ENCODE measurements at regions not wholly inside any gene's neighbourhood (a gene's known extent, or its start where the extent isn't known, plus 50 kb on each side); places are given as distances from the start of the nearest gene placed in this dataset.
A peak's percentile ranks its signal among the peaks of the same experiment; 100 is the strongest.

- TF ChIP-seq, protein P1, sequence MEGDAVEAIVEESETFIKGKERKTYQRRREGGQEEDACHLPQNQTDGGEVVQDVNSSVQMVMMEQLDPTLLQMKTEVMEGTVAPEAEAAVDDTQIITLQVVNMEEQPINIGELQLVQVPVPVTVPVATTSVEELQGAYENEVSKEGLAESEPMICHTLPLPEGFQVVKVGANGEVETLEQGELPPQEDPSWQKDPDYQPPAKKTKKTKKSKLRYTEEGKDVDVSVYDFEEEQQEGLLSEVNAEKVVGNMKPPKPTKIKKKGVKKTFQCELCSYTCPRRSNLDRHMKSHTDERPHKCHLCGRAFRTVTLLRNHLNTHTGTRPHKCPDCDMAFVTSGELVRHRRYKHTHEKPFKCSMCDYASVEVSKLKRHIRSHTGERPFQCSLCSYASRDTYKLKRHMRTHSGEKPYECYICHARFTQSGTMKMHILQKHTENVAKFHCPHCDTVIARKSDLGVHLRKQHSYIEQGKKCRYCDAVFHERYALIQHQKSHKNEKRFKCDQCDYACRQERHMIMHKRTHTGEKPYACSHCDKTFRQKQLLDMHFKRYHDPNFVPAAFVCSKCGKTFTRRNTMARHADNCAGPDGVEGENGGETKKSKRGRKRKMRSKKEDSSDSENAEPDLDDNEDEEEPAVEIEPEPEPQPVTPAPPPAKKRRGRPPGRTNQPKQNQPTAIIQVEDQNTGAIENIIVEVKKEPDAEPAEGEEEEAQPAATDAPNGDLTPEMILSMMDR (IDR thresholded peaks at IDR 0.05; ENCODE audit: control insufficient read depth, insufficient read depth, low read depth, low read length, missing control alignments), result peak; percentile 67
- no peak overlapping the region for H3K4me3 ChIP-seq (ENCODE audit: control insufficient read depth, low read depth, low read length)
- no peak for DNase-seq (ENCODE audit: low read depth)
Measured at GRCh38 chr20:22453244-22454080, 130.9 kb downstream of the FOXA2 start.

DNA sequence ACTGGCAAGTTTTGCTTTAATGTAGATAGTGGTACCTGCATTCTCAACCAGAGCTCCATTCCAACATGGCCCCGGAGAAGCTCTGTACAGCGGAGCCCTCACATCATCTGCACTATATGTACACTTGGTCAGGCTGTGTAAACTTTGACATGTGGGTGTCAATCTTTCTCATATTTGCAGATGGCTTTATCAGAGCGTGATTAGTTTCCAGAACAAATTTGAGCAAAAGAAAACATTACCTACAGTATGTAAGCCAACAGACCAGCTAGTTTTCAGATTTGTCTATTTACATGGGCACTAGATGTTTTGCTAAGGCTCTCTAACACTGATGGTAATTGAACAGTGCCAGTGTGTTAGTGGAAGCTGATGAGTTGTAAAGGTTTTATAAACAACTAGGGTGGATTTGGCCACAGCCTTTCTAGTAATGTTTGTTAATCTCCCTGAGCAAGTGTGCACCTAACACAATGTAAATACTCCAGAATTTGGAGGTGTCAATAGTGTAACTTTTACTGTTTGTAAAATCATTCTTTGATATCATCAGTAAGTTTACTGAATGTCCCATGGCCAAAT, 131.8 kb downstream of the FOXA2 start:
- H3K4me3 ChIP-seq (ENCODE audit: control insufficient read depth, low read depth, low read length), result no peak overlapping the region
- no peak for DNase-seq (ENCODE audit: low read depth)
- TF ChIP-seq, protein P1 (IDR thresholded peaks at IDR 0.05; ENCODE audit: control insufficient read depth, insufficient read depth, low read depth, low read length, missing control alignments), result no peak

- no peak overlapping the region for H3K4me3 ChIP-seq (ENCODE audit: control insufficient read depth, low read depth, low read length)
- DNase-seq (ENCODE audit: low read depth), result no peak
- TF ChIP-seq, protein P1 (IDR thresholded peaks at IDR 0.05; ENCODE audit: control insufficient read depth, insufficient read depth, low read depth, low read length, missing control alignments), result no peak
Measured at GRCh38 chr20:22450537-22450936, 133.8 kb downstream of the FOXA2 start.

GRCh38 chr20:22449188-22449973, 135.0 kb downstream of the FOXA2 start:
- DNase-seq (ENCODE audit: low read depth), result no peak
- TF ChIP-seq, protein P1 (IDR thresholded peaks at IDR 0.05; ENCODE audit: control insufficient read depth, insufficient read depth, low read depth, low read length, missing control alignments), result no peak
- H3K4me3 ChIP-seq (ENCODE audit: control insufficient read depth, low read depth, low read length), result no peak overlapping the region

DNA sequence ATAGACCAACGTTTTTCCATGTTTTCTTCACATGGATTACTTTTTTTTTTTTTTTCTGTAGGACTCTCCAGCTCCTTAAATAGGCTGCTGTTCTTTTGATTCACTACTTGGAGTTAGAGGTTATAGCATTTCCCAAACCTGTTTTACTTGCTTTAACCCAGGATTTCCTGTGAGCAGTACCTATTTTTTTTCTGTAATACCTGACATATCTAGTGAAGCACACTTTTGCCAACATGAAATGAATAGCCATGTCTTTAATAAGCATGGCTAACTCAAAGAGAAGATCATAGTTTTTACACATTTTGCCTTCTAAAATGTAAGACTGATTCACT, 137.0 kb downstream of the FOXA2 start:
- TF ChIP-seq, protein P1 (IDR thresholded peaks at IDR 0.05; ENCODE audit: control insufficient read depth, insufficient read depth, low read depth, low read length, missing control alignments), result no peak
- no peak overlapping the region for H3K4me3 ChIP-seq (ENCODE audit: control insufficient read depth, low read depth, low read length)
- DNase-seq (ENCODE audit: low read depth), result no peak

DNA sequence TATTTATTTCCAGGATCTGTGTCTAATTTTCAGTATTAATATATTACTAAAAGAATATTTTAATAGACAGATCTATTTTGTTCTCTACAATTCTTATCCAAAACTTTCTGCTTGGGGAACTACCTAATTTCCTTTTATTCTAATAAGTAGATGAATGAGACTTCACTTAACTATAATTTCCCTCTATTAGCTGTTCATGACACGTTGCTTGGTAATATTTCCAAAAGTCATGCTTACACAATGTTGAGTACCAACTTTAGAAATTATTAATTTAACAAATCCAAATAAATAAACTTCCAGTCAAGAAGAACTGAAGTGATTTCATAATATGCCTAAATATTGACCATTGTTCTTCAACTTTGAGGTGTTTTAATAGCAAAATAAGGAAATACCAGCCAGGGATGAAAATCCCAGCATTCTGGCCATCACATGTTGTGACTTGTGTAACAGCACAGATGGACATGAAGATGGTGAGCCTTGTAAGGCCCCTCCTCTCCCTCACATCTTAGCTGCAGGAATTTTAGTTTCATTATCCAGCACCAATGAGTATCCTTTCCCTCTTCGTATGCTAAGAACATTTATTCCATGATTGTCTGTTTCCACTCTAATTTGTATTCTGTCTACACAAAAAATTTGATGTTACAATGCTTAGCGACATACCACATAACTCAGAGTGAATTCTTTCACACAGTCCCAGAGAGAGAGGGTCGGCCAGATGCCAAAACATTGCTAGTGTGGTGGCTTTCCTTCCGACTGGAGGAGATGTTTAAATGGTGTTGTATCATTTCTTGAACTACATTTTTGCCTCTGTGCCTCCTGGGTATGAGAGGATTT, 137.5 kb downstream of the FOXA2 start:
- no peak for DNase-seq (ENCODE audit: low read depth)
- no peak overlapping the region for H3K4me3 ChIP-seq (ENCODE audit: control insufficient read depth, low read depth, low read length)
- TF ChIP-seq, protein P1 (IDR thresholded peaks at IDR 0.05; ENCODE audit: control insufficient read depth, insufficient read depth, low read depth, low read length, missing control alignments), result no peak
